Hematopoietic multipotent progenitor cell treated with erythropoietin and hydrocortisone succinate and interleukin-3 and kit ligand, for 6 days (in vitro differentiated cells): ENCODE measurements at regions not wholly inside any gene's neighbourhood (a gene's known extent, or its start where the extent isn't known, plus 50 kb on each side); places are given as distances from the start of the nearest gene placed in this dataset.
"Not testable (repeated sequence)": the region's sequence is repeated elsewhere in the genome, so short reads cannot be mapped to it uniquely, and the experiment has no call there.

ENCODE experiments used
- DNase-seq: peaks from one replicate; pipeline ENCODE4 v3.0.0-alpha.2; 2015

GRCh38 chr13:61358599-61358998 lies 57.0 kb downstream of the PCDH20 start:
- DNase-seq = no peak

- no peak for DNase-seq
Observed at GRCh38 chr13:61350341-61350740, 65.3 kb downstream of the PCDH20 start.

GRCh38 chr13:61339054-61339621 lies 76.5 kb downstream of the PCDH20 start:
- no peak for DNase-seq

GRCh38 chr13:61316647-61317046 lies 99.0 kb downstream of the PCDH20 start:
- no peak for DNase-seq

GRCh38 chr13:61294467-61295191 lies 121.0 kb downstream of the PCDH20 start:
- DNase-seq = no peak

- DNase-seq = peak; percentile 26
Observed at GRCh38 chr13:61286148-61286745, 129.4 kb downstream of the PCDH20 start.

- no peak for DNase-seq
Observed at GRCh38 chr13:61277586-61278276, 137.9 kb downstream of the PCDH20 start.

- no peak for DNase-seq
Observed at GRCh38 chr13:61277088-61277487, 138.6 kb downstream of the PCDH20 start.

- no peak for DNase-seq
Observed at GRCh38 chr13:61276401-61276800, 139.2 kb downstream of the PCDH20 start.

- DNase-seq = no peak
Observed at GRCh38 chr13:61275736-61276135, 139.9 kb downstream of the PCDH20 start.

- DNase-seq = no peak
Observed at GRCh38 chr13:61275251-61275650, 140.4 kb downstream of the PCDH20 start.

- not testable (repeated sequence) for DNase-seq
Observed at GRCh38 chr13:61266896-61267295, 148.8 kb downstream of the PCDH20 start.

- no peak for DNase-seq
Observed at GRCh38 chr13:61261746-61262472, 153.7 kb downstream of the PCDH20 start.

- DNase-seq = no peak
Observed at GRCh38 chr13:61258185-61258584, 157.5 kb downstream of the PCDH20 start.

GRCh38 chr13:61255040-61255796 lies 160.4 kb downstream of the PCDH20 start:
- DNase-seq = peak; percentile 34

GRCh38 chr13:61253105-61253877 lies 162.4 kb downstream of the PCDH20 start:
- DNase-seq = no peak

GRCh38 chr13:61252213-61252612 lies 163.4 kb downstream of the PCDH20 start:
- DNase-seq = no peak

- DNase-seq = no peak
Observed at GRCh38 chr13:61247149-61247936, 168.3 kb downstream of the PCDH20 start.

GRCh38 chr13:61246351-61246750 lies 169.3 kb downstream of the PCDH20 start:
- no peak for DNase-seq

GRCh38 chr13:61215601-61216000 lies 200.0 kb downstream of the PCDH20 start:
- no peak for DNase-seq

- no peak for DNase-seq
Observed at GRCh38 chr13:61215116-61215515, 200.5 kb downstream of the PCDH20 start.
